Endothelial cell of umbilical vein (primary cell): ENCODE measurements at regions not wholly inside any gene's neighbourhood (a gene's known extent, or its start where the extent isn't known, plus 50 kb on each side); places are given as distances from the start of the nearest gene placed in this dataset.

Experiments used
- CTCF ChIP-seq, 2 donors: IDR thresholded peaks; 1 replicate in 1 of 2; 2 replicates in 1 of 2; pipeline ENCODE4 v1.5.1; 2011; ENCODE audit warnings: low read length in 2 of 2, mild to moderate bottlenecking in 2 of 2, moderate library complexity in 2 of 2, control low read depth in 1 of 2, inconsistent platforms in 1 of 2, low read depth in 1 of 2; ENCODE audit not compliant: insufficient read depth in 1 of 2; ENCODE audit errors: extremely low read depth in 1 of 2
- POLR2A ChIP-seq: IDR thresholded peaks from 2 replicates; pipeline ENCODE4 v1.6.1; 2012; ENCODE audit warnings: low read depth, mild to moderate bottlenecking, control low read depth, low read length
- POLR2AphosphoS5 ChIP-seq: IDR thresholded peaks from 2 replicates; pipeline ENCODE4 v1.6.1; 2012; ENCODE audit warnings: low read depth, mild to moderate bottlenecking, control low read depth, low read length, moderate library complexity; ENCODE audit not compliant: insufficient read depth

GRCh38 chr3:139121513-139122220, 77.0 kb upstream of the PRR23C start:
- TF ChIP-seq CTCF (IDR thresholded peaks at IDR 0.05; ENCODE audit: extremely low read depth in 1 of 2, insufficient read depth in 1 of 2, low read depth in 1 of 2, low read length in 2 of 2) (no peak), POLR2A (no peak), POLR2AphosphoS5 (no peak)
